Endothelial cell of umbilical vein (primary cell): ENCODE measurements at regions not wholly inside any gene's neighbourhood (a gene's known extent, or its start where the extent isn't known, plus 50 kb on each side); places are given as distances from the start of the nearest gene placed in this dataset.

Experiments
- BruUV-seq: library from RNA; stranded (reverse); fragments of 400-500 nt; replicated peaks from 2 replicates; lab custom pipeline; 2021; lab: Mats Ljungman, UMichigan
- CTCF ChIA-PET: fragments of 300-600, 350-600 bp; sonication (Branson Sonifier 250); formaldehyde crosslinking; loops from one replicate; lab custom pipeline; 2021; ENCODE audit warnings: antibody characterized with exemption, inconsistent platforms; lab: Charles Lee
- POLR2A ChIA-PET: fragments of 300-600, 350-600 bp; sonication (Branson Sonifier 250); formaldehyde crosslinking; loops from one replicate; lab custom pipeline; 2021; ENCODE audit warnings: antibody characterized with exemption, inconsistent platforms; lab: Charles Lee
- DNase-seq: peaks from one replicate; pipeline ENCODE4 v3.0.0-alpha.2; 2011; ENCODE audit warnings: low read depth, low spot score
- FAIRE-seq: peaks from 2 replicates; lab custom pipeline; 2011; peaks lifted over from hg19 to GRCh38; lab: Jason Lieb, UNC
- H2AFZ ChIP-seq: 2 replicates; pipeline ENCODE4 v1.6.0; 2012; ENCODE audit warnings: low read depth, low read length, control low read depth, inconsistent platforms
- H3K27ac ChIP-seq: 2 replicates; pipeline ENCODE4 v1.5.1; 2011; ENCODE audit warnings: low read depth, mild to moderate bottlenecking, control low read depth, low read length, moderate library complexity; ENCODE audit not compliant: insufficient read depth
- H3K27me3 ChIP-seq, 2 experiments: 2 replicates each; pipeline versions ENCODE4 v1.6.0 to v1.6.1; 2011; ENCODE audit warnings: low read length in 2 of 2, mixed read lengths in 1 of 2; ENCODE audit not compliant: control insufficient read depth in 2 of 2, insufficient read depth in 2 of 2
- H3K36me3 ChIP-seq, 2 experiments: 2 replicates in 1 of 2; 3 replicates in 1 of 2; pipeline ENCODE4 v1.5.1; 2011; ENCODE audit warnings: low read length in 2 of 2, mild to moderate bottlenecking in 1 of 2, moderate library complexity in 1 of 2; ENCODE audit not compliant: control insufficient read depth in 2 of 2, insufficient read depth in 2 of 2; ENCODE audit errors: extremely low read depth in 1 of 2
- H3K4me1 ChIP-seq: 3 replicates; pipeline ENCODE4 v1.5.1; 2011; ENCODE audit warnings: mild to moderate bottlenecking, low read length; ENCODE audit not compliant: control insufficient read depth, insufficient read depth; ENCODE audit errors: extremely low read depth
- H3K4me2 ChIP-seq: 2 replicates; pipeline ENCODE4 v1.6.1; 2011; ENCODE audit warnings: low read length, control low read depth, mixed read lengths; ENCODE audit not compliant: insufficient read depth
- H3K4me3 ChIP-seq, 3 experiments: fragments of 200-600 bp in 1 of 3; sonication (generic), shearing (Covaris generic) in 1 of 3; replicated peaks in 1 of 3; 2 replicates each; pipeline ENCODE4 v1.5.1; 2011 to 2016; ENCODE audit warnings: control low read depth in 3 of 3, low read length in 3 of 3, mild to moderate bottlenecking in 2 of 3, inconsistent platforms in 1 of 3, low read depth in 1 of 3, moderate library complexity in 1 of 3; ENCODE audit not compliant: insufficient read depth in 1 of 3
- H3K79me2 ChIP-seq: 2 replicates; pipeline ENCODE4 v1.6.0; 2012; ENCODE audit warnings: low read length, inconsistent platforms; ENCODE audit not compliant: control insufficient read depth, insufficient read depth
- H3K9ac ChIP-seq: replicated peaks from 2 replicates; pipeline ENCODE3; 2011; ENCODE audit warnings: low read length, control low read depth; ENCODE audit not compliant: insufficient read depth; ENCODE audit errors: extremely low read depth
- H3K9me1 ChIP-seq: replicated peaks from 3 replicates; pipeline ENCODE4 v1.6.0; 2011; ENCODE audit warnings: mild to moderate bottlenecking, low read length; ENCODE audit not compliant: control insufficient read depth, insufficient read depth; ENCODE audit errors: extremely low read depth
- H3K9me3 ChIP-seq: replicated peaks from 2 replicates; pipeline ENCODE4 v1.5.1; 2012; ENCODE audit warnings: low read length, inconsistent platforms; ENCODE audit not compliant: control insufficient read depth, insufficient read depth
- H4K20me1 ChIP-seq: replicated peaks from 2 replicates; pipeline ENCODE3; 2011; ENCODE audit warnings: mild to moderate bottlenecking, low read length; ENCODE audit not compliant: control insufficient read depth, insufficient read depth; ENCODE audit errors: extremely low read depth
- EZH2 ChIP-seq: IDR thresholded peaks from 2 replicates; pipeline ENCODE4 v1.6.1; 2012; ENCODE audit warnings: borderline replicate concordance, low read depth, mild to moderate bottlenecking, moderate library complexity, low read length, inconsistent platforms; ENCODE audit not compliant: severe bottlenecking
- FOS ChIP-seq: IDR thresholded peaks from 2 replicates; pipeline ENCODE4 v1.6.1; 2011; ENCODE audit warnings: mild to moderate bottlenecking, low read length, moderate library complexity, borderline replicate concordance; ENCODE audit not compliant: insufficient read depth
- GATA2 ChIP-seq: IDR thresholded peaks from 2 replicates; pipeline ENCODE4 v1.7.0; 2011; ENCODE audit warnings: low read depth, mild to moderate bottlenecking, moderate library complexity, mixed read lengths, low read length; ENCODE audit not compliant: insufficient read length, insufficient read depth
- MAX ChIP-seq: IDR thresholded peaks from 2 replicates; pipeline ENCODE4 v1.6.1; 2011; ENCODE audit not compliant: insufficient read depth, insufficient read length
- MYC ChIP-seq: IDR thresholded peaks from one replicate; pipeline ENCODE4 v1.6.1; 2011; ENCODE audit warnings: mild to moderate bottlenecking, low read depth, low read length
- POLR2A ChIP-seq: IDR thresholded peaks from 2 replicates; pipeline ENCODE4 v1.6.1; 2012; ENCODE audit warnings: low read depth, mild to moderate bottlenecking, control low read depth, low read length
- dilution Hi-C: fragments of 300-500 bp; cut with MboI; formaldehyde crosslinking; loops from one replicate; pipeline ENCODE4 v1.15.0; 2019; ENCODE audit warnings: low sequenced_read_pairs; ENCODE audit not compliant: extremely low pct_ligation_motif_present
- intact Hi-C: fragments of 100-400 bp; cut with micrococcal nuclease; formaldehyde crosslinking; loops from one replicate; pipeline ENCODE4 v1.10.0; 2022
- TF ChIP-seq, protein P1 (sequence below), 2 donors: IDR thresholded peaks; 1 replicate in 1 of 2; 2 replicates in 1 of 2; pipeline ENCODE4 v1.5.1; 2011; ENCODE audit warnings: low read length in 2 of 2, mild to moderate bottlenecking in 2 of 2, moderate library complexity in 2 of 2, control low read depth in 1 of 2, inconsistent platforms in 1 of 2, low read depth in 1 of 2; ENCODE audit not compliant: insufficient read depth in 1 of 2; ENCODE audit errors: extremely low read depth in 1 of 2

- ChIA-PET CTCF (no interaction called here), POLR2A (no interaction called here)
- H3K4me1 ChIP-seq, result no peaks in the 10 kb centered on the region
- no peak overlapping the region for H3K9ac ChIP-seq
- no peaks in the 10 kb centered on the region for H3K9me3 ChIP-seq
- H3K36me3 ChIP-seq, result no peaks in the 10 kb centered on the region
- FAIRE-seq (no peak), DNase-seq (no peak)
- no peak overlapping the region for H2AFZ ChIP-seq
- dilution Hi-C loops, result no loop called here
- no peaks in the 10 kb centered on the region for H3K27me3 ChIP-seq
- no peaks in the 10 kb centered on the region for H3K9me1 ChIP-seq
- intact Hi-C loops, result no loop called here
- BruUV-seq, result no TSS peak
- H3K4me3 ChIP-seq, result no peak overlapping the region
- no peaks in the 10 kb centered on the region for H4K20me1 ChIP-seq
- no peak overlapping the region for H3K27ac ChIP-seq
- H3K4me2 ChIP-seq, result no peak overlapping the region
- no peak for TF ChIP-seq POLR2A
- TF ChIP-seq GATA2, result no peak
- TF ChIP-seq, protein P1, sequence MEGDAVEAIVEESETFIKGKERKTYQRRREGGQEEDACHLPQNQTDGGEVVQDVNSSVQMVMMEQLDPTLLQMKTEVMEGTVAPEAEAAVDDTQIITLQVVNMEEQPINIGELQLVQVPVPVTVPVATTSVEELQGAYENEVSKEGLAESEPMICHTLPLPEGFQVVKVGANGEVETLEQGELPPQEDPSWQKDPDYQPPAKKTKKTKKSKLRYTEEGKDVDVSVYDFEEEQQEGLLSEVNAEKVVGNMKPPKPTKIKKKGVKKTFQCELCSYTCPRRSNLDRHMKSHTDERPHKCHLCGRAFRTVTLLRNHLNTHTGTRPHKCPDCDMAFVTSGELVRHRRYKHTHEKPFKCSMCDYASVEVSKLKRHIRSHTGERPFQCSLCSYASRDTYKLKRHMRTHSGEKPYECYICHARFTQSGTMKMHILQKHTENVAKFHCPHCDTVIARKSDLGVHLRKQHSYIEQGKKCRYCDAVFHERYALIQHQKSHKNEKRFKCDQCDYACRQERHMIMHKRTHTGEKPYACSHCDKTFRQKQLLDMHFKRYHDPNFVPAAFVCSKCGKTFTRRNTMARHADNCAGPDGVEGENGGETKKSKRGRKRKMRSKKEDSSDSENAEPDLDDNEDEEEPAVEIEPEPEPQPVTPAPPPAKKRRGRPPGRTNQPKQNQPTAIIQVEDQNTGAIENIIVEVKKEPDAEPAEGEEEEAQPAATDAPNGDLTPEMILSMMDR (IDR thresholded peaks at IDR 0.05; ENCODE audit: extremely low read depth in 1 of 2, insufficient read depth in 1 of 2, low read depth in 1 of 2, low read length in 2 of 2), result no peak
- TF ChIP-seq MAX, result no peak
- TF ChIP-seq MYC, result no peak
- TF ChIP-seq EZH2, result no peak
- no peak for TF ChIP-seq FOS
- no peaks in the 10 kb centered on the region for H3K79me2 ChIP-seq
Measured at GRCh38 chr4:81652069-81652478, 180.4 kb upstream of the RASGEF1B start.
